Iris pigment epithelial cell (primary cell): ENCODE measurements at regions not wholly inside any gene's neighbourhood (a gene's known extent, or its start where the extent isn't known, plus 50 kb on each side); places are given as distances from the start of the nearest gene placed in this dataset.
A peak's percentile ranks its signal among the peaks of the same experiment; 100 is the strongest.

ENCODE experiments used
- DNase-seq: peaks from one replicate; pipeline ENCODE4 v3.0.0-alpha.2; 2011; ENCODE audit warnings: low read depth

GRCh38 chr5:137808503-137809135 lies 54.5 kb upstream of the HNRNPA0 start:
- peak; percentile 19 for DNase-seq

- no peak for DNase-seq
Observed at GRCh38 chr5:137815202-137815990, 52.3 kb upstream of the MYOT start.
